ENCODE measurements at regions not wholly inside any gene's neighbourhood (a gene's known extent, or its start where the extent isn't known, plus 50 kb on each side); places are given as distances from the start of the nearest gene placed in this dataset.

GRCh38 chr3:182412066-182412465 is 381.2 kb upstream of the ATP11B start:
- no peak for TF ChIP-seq POLR2AphosphoS5 (IDR thresholded peaks at IDR 0.05; ENCODE audit: borderline replicate concordance, low read depth, low read length)
- no peak for TF ChIP-seq EZH2 (IDR thresholded peaks at IDR 0.05)
